GDM1 (cell line): ENCODE measurements at regions not wholly inside any gene's neighbourhood (a gene's known extent, or its start where the extent isn't known, plus 50 kb on each side); places are given as distances from the start of the nearest gene placed in this dataset.
"Not testable (repeated sequence)": the region's sequence is repeated elsewhere in the genome, so short reads cannot be mapped to it uniquely, and the experiment has no call there.

Experiments used
- DNase-seq: peaks from one replicate; lab custom pipeline; 2025; lab: John Stamatoyannopoulos, UW

GRCh38 chr5:126054577-126055347 is 368.4 kb upstream of the GRAMD2B start:
- DNase-seq = no peak

GRCh38 chr5:126055348-126055729 is 367.9 kb upstream of the GRAMD2B start:
- no peak for DNase-seq

- DNase-seq = no peak
Measured at GRCh38 chr5:126056352-126056751, 366.9 kb upstream of the GRAMD2B start.

- DNase-seq = no peak
Measured at GRCh38 chr5:126056851-126057622, 366.2 kb upstream of the GRAMD2B start.

GRCh38 chr5:126058392-126058791 is 364.8 kb upstream of the GRAMD2B start:
- not testable (repeated sequence) for DNase-seq

- DNase-seq = no peak
Measured at GRCh38 chr5:126062398-126063221, 360.6 kb upstream of the GRAMD2B start.

- no peak for DNase-seq
Measured at GRCh38 chr5:126065061-126065460, 358.1 kb upstream of the GRAMD2B start.

- DNase-seq = peak; percentile 21
Measured at GRCh38 chr5:126066836-126067235, 356.4 kb upstream of the GRAMD2B start.

- DNase-seq = no peak
Measured at GRCh38 chr5:126067404-126067803, 355.8 kb upstream of the GRAMD2B start.

- DNase-seq = no peak
Measured at GRCh38 chr5:126069329-126069728, 353.9 kb upstream of the GRAMD2B start.

- DNase-seq = no peak
Measured at GRCh38 chr5:126070481-126070880, 352.7 kb upstream of the GRAMD2B start.

- no peak for DNase-seq
Measured at GRCh38 chr5:126074538-126074937, 348.7 kb upstream of the GRAMD2B start.

- DNase-seq = no peak
Measured at GRCh38 chr5:126079266-126079665, 343.9 kb upstream of the GRAMD2B start.

GRCh38 chr5:126081209-126081608 is 342.0 kb upstream of the GRAMD2B start:
- DNase-seq = no peak

- no peak for DNase-seq
Measured at GRCh38 chr5:126093041-126093440, 330.2 kb upstream of the GRAMD2B start.

- DNase-seq = no peak
Measured at GRCh38 chr5:126093718-126094117, 329.5 kb upstream of the GRAMD2B start.

GRCh38 chr5:126094991-126095390 is 328.2 kb upstream of the GRAMD2B start:
- no peak for DNase-seq

GRCh38 chr5:126096442-126097006 is 326.7 kb upstream of the GRAMD2B start:
- DNase-seq = no peak

- no peak for DNase-seq
Measured at GRCh38 chr5:126097876-126098275, 325.3 kb upstream of the GRAMD2B start.

- DNase-seq = no peak
Measured at GRCh38 chr5:126098330-126099017, 324.7 kb upstream of the GRAMD2B start.

GRCh38 chr5:126099077-126099476 is 324.1 kb upstream of the GRAMD2B start:
- no peak for DNase-seq

- DNase-seq = no peak
Measured at GRCh38 chr5:126100767-126101166, 322.4 kb upstream of the GRAMD2B start.
